ENCODE measurements at regions not wholly inside any gene's neighbourhood (a gene's known extent, or its start where the extent isn't known, plus 50 kb on each side); places are given as distances from the start of the nearest gene placed in this dataset.
"Not testable (repeated sequence)": the region's sequence is repeated elsewhere in the genome, so short reads cannot be mapped to it uniquely, and the experiment has no call there.

DNA sequence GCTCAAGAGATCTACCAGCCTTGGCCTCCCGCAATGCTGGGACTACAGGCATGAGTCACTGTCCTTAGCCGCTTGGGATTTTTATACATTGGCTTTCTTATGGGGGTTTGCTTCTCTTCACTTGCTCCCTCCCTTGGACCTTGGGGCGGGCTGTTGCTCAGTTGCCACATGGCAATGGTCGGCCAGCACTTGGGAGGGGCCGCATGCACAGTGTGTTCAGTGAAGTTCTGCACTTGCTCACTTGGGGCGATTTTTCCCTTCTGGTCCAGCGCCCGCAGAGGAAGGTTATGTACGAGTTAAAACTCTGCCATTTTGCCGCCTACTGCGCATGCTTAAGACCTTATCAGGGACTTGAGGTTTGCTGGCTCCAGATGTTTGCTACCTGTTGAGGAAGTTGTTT is 1367.6 kb upstream of the CDH8 start:
- Histone ChIP-seq H3K4me1 (ENCODE audit: insufficient read depth, low read length) (no peaks in the 10 kb centered on the region), H3K23me2 (ENCODE audit: insufficient read length, low read depth, low read length, poor library complexity, severe bottlenecking) (no peaks in the 10 kb centered on the region), H3K4me2 (ENCODE audit: insufficient read depth, insufficient read length, low read length) (no peak overlapping the region), H2BK15ac (ENCODE audit: low read depth, low read length) (no peak overlapping the region), H3K18ac (ENCODE audit: insufficient read length, low read depth, low read length) (no peak overlapping the region), H3K27ac (ENCODE audit: insufficient read length, low read depth, low read length) (no peak overlapping the region), H2BK5ac (ENCODE audit: insufficient read length, low read length) (no peak overlapping the region), H3K79me1 (ENCODE audit: insufficient read depth, low read depth, low read length, poor library complexity, severe bottlenecking) (no peaks in the 10 kb centered on the region), H3K27me3 (ENCODE audit: insufficient read depth, low read length) (no peaks in the 10 kb centered on the region), H3K56ac (ENCODE audit: insufficient read length, low read depth, low read length) (no peak overlapping the region), H3K14ac (ENCODE audit: insufficient read depth, low read length) (no peak overlapping the region), H4K5ac (ENCODE audit: insufficient read length, low read depth, low read length) (no peak overlapping the region), H3K4ac (ENCODE audit: low read depth, low read length) (no peak overlapping the region), H2BK20ac (ENCODE audit: low read depth, low read length, poor library complexity, severe bottlenecking) (no peak overlapping the region), H4K8ac (replicated peaks; ENCODE audit: insufficient read length, low read depth, low read length) (no peak overlapping the region), H3K79me2 (ENCODE audit: insufficient read depth, low read length) (no peaks in the 10 kb centered on the region), H4K91ac (ENCODE audit: insufficient read length, low read depth, low read length) (no peak overlapping the region), H4K20me1 (ENCODE audit: control insufficient read depth, insufficient read depth, insufficient read length) (no peaks in the 10 kb centered on the region), H2BK12ac (ENCODE audit: insufficient read length, low read depth, low read length) (no peak overlapping the region), H3T11ph (ENCODE audit: low read length) (no peak overlapping the region), H2AK5ac (ENCODE audit: insufficient read length, low read length) (no peak overlapping the region), H3K9me3 (ENCODE audit: control insufficient read depth, low read depth, low read length) (no peaks in the 10 kb centered on the region), H3K9ac (ENCODE audit: extremely low read depth, insufficient read length, low read length) (no peak overlapping the region), H2AFZ (ENCODE audit: low read length) (no peak overlapping the region), H2BK120ac (ENCODE audit: low read depth, low read length, poor library complexity, severe bottlenecking) (no peak overlapping the region), H3K23ac (ENCODE audit: insufficient read length, low read depth, low read length) (no peak overlapping the region)
- H3K9me3 Mint-ChIP-seq, result peaks cover 0 to 2% of the 10 kb centered on the region in 2 experiments; a peak in 1 of 5 replicates
- H3K36me3 Mint-ChIP-seq (ENCODE audit: insufficient read depth in 1 of 3, low read depth in 3 of 3), result no peaks in the 10 kb centered on the region; a peak in 1 of 7 replicates
- H3K4me1 Mint-ChIP-seq, result no peaks in the 10 kb centered on the region
- no CpG with 5 or more reads among the region's 11 CpGs for WGBS (ENCODE audit: extremely low coverage, insufficient read length, low lambda C conversion rate)
- DNase-seq, result no peak
- H3K27me3 Mint-ChIP-seq (ENCODE audit: low read depth), result no peaks in the 10 kb centered on the region
- no peak overlapping the region; a peak in 1 of 7 replicates for H3K27ac Mint-ChIP-seq
- no peak overlapping the region for H3K4me3 Mint-ChIP-seq
- TF ChIP-seq, protein P1, sequence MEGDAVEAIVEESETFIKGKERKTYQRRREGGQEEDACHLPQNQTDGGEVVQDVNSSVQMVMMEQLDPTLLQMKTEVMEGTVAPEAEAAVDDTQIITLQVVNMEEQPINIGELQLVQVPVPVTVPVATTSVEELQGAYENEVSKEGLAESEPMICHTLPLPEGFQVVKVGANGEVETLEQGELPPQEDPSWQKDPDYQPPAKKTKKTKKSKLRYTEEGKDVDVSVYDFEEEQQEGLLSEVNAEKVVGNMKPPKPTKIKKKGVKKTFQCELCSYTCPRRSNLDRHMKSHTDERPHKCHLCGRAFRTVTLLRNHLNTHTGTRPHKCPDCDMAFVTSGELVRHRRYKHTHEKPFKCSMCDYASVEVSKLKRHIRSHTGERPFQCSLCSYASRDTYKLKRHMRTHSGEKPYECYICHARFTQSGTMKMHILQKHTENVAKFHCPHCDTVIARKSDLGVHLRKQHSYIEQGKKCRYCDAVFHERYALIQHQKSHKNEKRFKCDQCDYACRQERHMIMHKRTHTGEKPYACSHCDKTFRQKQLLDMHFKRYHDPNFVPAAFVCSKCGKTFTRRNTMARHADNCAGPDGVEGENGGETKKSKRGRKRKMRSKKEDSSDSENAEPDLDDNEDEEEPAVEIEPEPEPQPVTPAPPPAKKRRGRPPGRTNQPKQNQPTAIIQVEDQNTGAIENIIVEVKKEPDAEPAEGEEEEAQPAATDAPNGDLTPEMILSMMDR (conservative IDR thresholded peaks at IDR 0.05), result no peak

DNA sequence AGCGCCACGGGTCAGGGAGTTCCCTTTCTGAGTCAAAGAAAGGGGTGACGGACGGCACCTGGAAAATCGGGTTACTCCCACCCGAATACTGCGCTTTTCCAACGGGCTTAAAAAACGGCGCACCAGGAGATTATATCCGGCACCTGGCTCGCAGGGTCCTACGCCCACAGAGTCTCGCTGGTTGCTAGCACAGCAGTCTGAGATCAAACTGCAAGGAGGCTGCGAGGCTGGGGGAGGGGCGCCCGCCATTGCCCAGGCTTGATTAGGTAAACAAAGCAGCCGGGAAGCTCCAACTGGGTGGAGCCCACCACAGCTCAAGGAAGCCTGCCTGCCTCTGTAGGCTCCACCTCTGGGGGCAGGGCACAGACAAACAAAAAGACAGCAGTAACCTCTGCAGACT is 1352.0 kb upstream of the CDH8 start:
- not testable (repeated sequence) for H4K5ac ChIP-seq (ENCODE audit: insufficient read length, low read depth, low read length); H4K20me1 ChIP-seq (ENCODE audit: control insufficient read depth, insufficient read depth, insufficient read length); H2AK5ac ChIP-seq (ENCODE audit: insufficient read length, low read length); H3K14ac ChIP-seq (ENCODE audit: insufficient read depth, low read length); H3K79me2 ChIP-seq (ENCODE audit: insufficient read depth, low read length); H3K18ac ChIP-seq (ENCODE audit: insufficient read length, low read depth, low read length); H3K27me3 Mint-ChIP-seq (ENCODE audit: low read depth); H4K8ac ChIP-seq (replicated peaks; ENCODE audit: insufficient read length, low read depth, low read length); H2BK20ac ChIP-seq (ENCODE audit: low read depth, low read length, poor library complexity, severe bottlenecking); H3K23ac ChIP-seq (ENCODE audit: insufficient read length, low read depth, low read length); H3K4me1 ChIP-seq (ENCODE audit: insufficient read depth, low read length); H3K79me1 ChIP-seq (ENCODE audit: insufficient read depth, low read depth, low read length, poor library complexity, severe bottlenecking); H3K27ac Mint-ChIP-seq; H3T11ph ChIP-seq (ENCODE audit: low read length); H3K4me1 Mint-ChIP-seq; H2BK12ac ChIP-seq (ENCODE audit: insufficient read length, low read depth, low read length); H2AFZ ChIP-seq (ENCODE audit: low read length); H3K56ac ChIP-seq (ENCODE audit: insufficient read length, low read depth, low read length); H3K4ac ChIP-seq (ENCODE audit: low read depth, low read length); H2BK15ac ChIP-seq (ENCODE audit: low read depth, low read length); H3K27ac ChIP-seq (ENCODE audit: insufficient read length, low read depth, low read length); H3K9me3 Mint-ChIP-seq; H3K4me3 Mint-ChIP-seq; H4K91ac ChIP-seq (ENCODE audit: insufficient read length, low read depth, low read length); H3K9me3 ChIP-seq (ENCODE audit: control insufficient read depth, low read depth, low read length); H3K27me3 ChIP-seq (ENCODE audit: insufficient read depth, low read length); H2BK5ac ChIP-seq (ENCODE audit: insufficient read length, low read length); H3K4me2 ChIP-seq (ENCODE audit: insufficient read depth, insufficient read length, low read length); H3K9ac ChIP-seq (ENCODE audit: extremely low read depth, insufficient read length, low read length); H2BK120ac ChIP-seq (ENCODE audit: low read depth, low read length, poor library complexity, severe bottlenecking); H3K36me3 Mint-ChIP-seq (ENCODE audit: insufficient read depth in 1 of 3, low read depth in 3 of 3); H3K23me2 ChIP-seq (ENCODE audit: insufficient read length, low read depth, low read length, poor library complexity, severe bottlenecking)
- WGBS (ENCODE audit: extremely low coverage, insufficient read length, low lambda C conversion rate), result no CpG with 5 or more reads among the region's 18 CpGs
- peak; percentile 41 for DNase-seq

All from H9 (cell line).